AG09319 (cell line): ENCODE measurements at regions not wholly inside any gene's neighbourhood (a gene's known extent, or its start where the extent isn't known, plus 50 kb on each side); places are given as distances from the start of the nearest gene placed in this dataset.

Source experiments
- DNase-seq: peaks from one replicate; pipeline ENCODE4 v3.0.0-alpha.2; 2010; ENCODE audit warnings: low read depth; ENCODE audit errors: extremely low read depth
- CTCF ChIP-seq: IDR thresholded peaks from 2 replicates; pipeline ENCODE4 v1.5.1; 2011; ENCODE audit warnings: low read depth, mild to moderate bottlenecking, inconsistent platforms, low read length, moderate library complexity

GRCh38 chr3:6125520-6125919, 735.4 kb upstream of the GRM7 start:
- no peak for DNase-seq
- TF ChIP-seq CTCF = no peak

- TF ChIP-seq CTCF = no peak
- DNase-seq = no peak
Observed at GRCh38 chr3:6132684-6133432, 728.1 kb upstream of the GRM7 start.

DNA sequence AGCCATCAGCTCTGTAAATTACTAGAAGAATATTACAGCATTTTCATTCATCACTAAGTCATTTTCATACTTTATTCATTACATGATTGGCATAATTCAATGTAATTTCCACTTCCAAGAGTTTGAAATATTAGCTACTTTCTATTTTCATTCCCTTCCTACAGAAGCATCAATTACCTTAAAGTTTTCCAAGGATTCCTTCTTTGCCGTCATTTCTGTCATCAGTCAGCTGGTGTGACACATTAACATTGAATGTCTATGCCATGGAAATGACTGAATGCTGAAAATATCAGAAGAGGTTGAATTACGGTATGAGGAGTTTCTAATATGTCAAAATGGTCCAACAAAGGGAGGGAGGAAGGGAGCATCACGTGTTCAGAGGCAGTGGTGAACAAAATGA, 718.2 kb upstream of the GRM7 start:
- DNase-seq = no peak
- TF ChIP-seq CTCF = no peak

DNA sequence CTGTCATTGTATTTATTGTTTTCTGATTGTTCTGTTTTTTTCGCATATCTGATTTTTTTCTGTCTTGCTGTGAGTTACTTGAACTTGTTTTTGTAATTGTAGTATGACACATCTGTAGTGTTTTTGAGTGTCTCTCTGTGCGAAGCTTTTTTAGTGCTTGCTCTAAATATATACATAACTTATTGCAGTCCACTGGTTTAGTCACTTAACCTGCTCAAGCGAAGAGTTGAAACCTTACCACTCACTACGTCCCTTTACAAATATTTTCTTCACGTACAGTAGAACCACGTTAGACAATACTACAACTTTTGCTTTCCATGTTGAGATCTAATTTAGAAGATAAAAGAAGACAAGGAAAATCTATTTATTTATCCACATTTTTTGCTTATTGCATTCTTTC, 713.0 kb upstream of the GRM7 start:
- TF ChIP-seq CTCF = no peak
- no peak for DNase-seq

DNA sequence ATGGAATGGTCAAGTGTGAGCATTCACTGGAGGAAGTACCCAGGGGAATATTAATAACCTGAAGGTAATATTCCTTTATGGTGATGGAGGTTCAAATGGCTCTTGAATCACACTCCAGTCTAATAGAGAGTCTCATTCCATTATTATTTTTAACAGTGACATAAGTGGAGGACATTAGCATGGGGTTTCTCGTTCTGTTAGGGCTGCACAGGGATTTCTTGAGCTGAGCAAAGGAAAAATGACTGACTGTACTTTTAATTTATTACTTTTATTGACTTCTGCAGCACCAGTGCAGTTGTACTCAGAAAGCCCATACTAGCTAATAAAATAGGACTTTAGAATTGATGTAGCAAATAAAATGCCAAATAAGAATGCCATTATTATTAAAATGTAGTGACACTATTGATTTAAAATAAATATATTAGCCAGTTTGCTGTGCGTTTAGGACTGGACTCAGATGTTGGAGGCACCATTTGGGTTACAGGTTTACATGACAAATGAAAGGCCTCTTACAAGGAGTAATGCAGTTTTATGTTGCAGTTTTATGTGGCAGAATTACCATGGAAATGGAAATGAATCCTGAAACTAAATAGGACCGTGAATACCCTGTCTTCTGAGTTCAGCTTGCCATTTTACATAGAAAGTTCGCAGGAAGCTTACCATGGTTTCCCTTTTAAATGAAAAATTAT, 705.1 kb upstream of the GRM7 start:
- no peak for DNase-seq
- no peak for TF ChIP-seq CTCF

DNA sequence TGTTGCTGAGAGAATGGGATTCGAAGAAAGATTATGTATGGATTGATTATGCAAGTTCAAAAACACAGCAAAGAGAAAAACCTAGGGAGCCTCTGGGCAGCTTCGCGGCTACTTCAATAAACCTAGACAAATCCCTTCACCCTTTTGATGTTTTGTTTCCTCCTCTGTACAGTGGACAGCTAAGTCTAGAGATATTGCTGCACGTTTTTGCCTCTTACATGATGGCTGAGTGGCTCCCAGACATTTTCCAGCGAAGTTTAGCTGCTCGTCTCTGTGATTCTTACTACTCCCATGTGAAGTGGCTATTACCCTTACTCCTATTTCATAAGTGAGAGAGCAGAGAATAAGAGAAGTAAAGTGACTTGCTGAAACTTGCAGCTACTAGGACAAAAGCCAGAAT, 695.0 kb upstream of the GRM7 start:
- no peak for DNase-seq
- TF ChIP-seq CTCF = no peak

DNA sequence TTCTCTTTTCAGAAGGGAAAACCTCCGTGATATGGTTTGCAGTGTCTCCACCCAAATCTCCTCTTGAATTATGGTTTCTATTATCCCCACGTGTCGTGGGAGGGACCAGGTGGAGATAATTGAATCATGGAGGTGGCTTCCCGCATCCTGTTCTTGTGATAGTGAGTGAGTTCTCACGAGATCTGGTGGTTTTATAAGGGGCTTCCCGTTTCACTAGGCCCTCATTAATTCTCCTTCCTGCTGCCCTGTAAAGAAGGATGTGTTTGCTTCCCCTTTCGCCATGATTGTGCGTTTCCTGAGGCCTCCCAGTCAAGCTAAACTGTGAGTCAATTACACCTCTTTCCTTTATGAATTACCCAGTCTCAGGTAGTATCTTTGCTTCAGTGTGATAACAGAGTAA, 692.7 kb upstream of the GRM7 start:
- no peak for TF ChIP-seq CTCF
- DNase-seq = no peak
